HepG2 (cell line): ENCODE measurements at regions not wholly inside any gene's neighbourhood (a gene's known extent, or its start where the extent isn't known, plus 50 kb on each side); places are given as distances from the start of the nearest gene placed in this dataset.

Experiments
- DRAP1 ChIP-seq: IDR thresholded peaks from 2 replicates; pipeline ENCODE4 v1.6.1; 2016; ENCODE audit warnings: missing genetic modification reagents, missing compliant biosample characterization
- NPAS2 ChIP-seq: sonication (generic); formaldehyde crosslinking; IDR thresholded peaks from 2 replicates; pipeline ENCODE4 v1.8.0; 2022; ENCODE audit warnings: mild to moderate bottlenecking, missing genetic modification reagents, borderline replicate concordance
- ZBTB20 ChIP-seq: sonication (generic); formaldehyde crosslinking; IDR thresholded peaks from 2 replicates; pipeline ENCODE4 v1.8.1; 2023; ENCODE audit warnings: missing genetic modification reagents, low read depth, mild to moderate bottlenecking, borderline replicate concordance
- ZNF629 ChIP-seq: sonication (generic); formaldehyde crosslinking; conservative IDR thresholded peaks from 2 replicates; pipeline ENCODE4 v1.5.0; 2020; ENCODE audit warnings: missing genetic modification reagents
- TF ChIP-seq, protein P1 (sequence below): sonication (generic); formaldehyde crosslinking; IDR thresholded peaks from 2 replicates; pipeline ENCODE4 v1.8.0; 2023; ENCODE audit warnings: mild to moderate bottlenecking, missing genetic modification reagents

DNA sequence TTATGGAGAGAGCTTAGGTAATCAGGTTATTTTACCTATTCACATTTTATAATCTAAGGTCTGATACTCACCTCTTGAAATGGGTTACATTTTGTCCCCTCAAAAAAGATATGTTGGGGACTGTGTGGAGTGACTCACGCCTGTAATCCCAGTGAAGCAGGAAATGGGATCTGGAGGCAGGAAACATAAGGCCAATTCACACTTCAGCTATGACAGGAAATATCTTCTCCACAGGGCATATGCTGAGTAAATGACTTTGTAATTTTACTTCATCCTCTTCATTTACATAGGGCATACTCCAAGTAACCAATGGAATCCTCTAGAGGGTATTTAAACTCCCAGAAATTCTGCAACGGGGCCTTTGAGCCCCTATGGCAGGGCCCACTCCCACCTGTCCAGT, 54.8 kb upstream of the ZMAT1 start (continued):
- TF ChIP-seq, protein P1, sequence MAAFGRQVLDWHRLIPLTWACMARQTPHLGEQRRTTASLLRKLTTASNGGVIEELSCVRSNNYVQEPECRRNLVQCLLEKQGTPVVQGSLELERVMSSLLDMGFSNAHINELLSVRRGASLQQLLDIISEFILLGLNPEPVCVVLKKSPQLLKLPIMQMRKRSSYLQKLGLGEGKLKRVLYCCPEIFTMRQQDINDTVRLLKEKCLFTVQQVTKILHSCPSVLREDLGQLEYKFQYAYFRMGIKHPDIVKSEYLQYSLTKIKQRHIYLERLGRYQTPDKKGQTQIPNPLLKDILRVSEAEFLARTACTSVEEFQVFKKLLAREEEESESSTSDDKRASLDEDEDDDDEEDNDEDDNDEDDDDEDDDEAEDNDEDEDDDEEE, result no peak
- TF ChIP-seq NPAS2, result no peak
- no peak for TF ChIP-seq DRAP1 (CRISPR knock-in tag)
- no peak for TF ChIP-seq ZNF629 (CRISPR knock-in tag)
- TF ChIP-seq ZBTB20 (CRISPR knock-in tag), result no peak
- TF ChIP-seq, all 625 proteins: peak for 0
